ENCODE measurements at regions not wholly inside any gene's neighbourhood (a gene's known extent, or its start where the extent isn't known, plus 50 kb on each side); places are given as distances from the start of the nearest gene placed in this dataset.

DNA sequence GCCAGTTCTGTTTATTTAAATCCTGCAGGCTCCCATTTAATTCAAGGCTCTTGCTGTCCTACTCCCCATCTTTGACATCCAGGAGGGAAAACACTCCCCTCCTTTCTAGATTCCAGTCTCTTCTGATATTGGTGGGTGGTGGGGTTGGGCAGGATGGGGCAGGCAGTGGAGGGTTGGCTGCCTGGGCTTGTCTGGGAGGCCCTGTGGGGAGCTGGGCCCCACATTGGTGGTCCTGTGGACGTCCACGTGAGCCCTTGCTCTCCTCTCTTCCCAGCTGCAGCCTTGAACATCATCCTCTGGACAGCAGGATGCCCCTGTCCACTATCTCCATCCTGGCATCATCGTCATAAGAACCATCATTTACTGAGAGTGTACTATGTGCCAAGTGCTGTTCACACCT lies 108.9 kb upstream of the PCBD1 start:
- Histone ChIP-seq H3K4me3 (ENCODE audit: low read depth, low read length) (no peak overlapping the region), H3K27me3 (ENCODE audit: control insufficient read depth, insufficient read depth, low read length) (peaks cover 4% of the 10 kb centered on the region), H3K36me3 (ENCODE audit: control insufficient read depth, insufficient read depth, low read length) (no peaks in the 10 kb centered on the region)
- DNase-seq (ENCODE audit: low read depth): no peak
- TF ChIP-seq, protein P1, sequence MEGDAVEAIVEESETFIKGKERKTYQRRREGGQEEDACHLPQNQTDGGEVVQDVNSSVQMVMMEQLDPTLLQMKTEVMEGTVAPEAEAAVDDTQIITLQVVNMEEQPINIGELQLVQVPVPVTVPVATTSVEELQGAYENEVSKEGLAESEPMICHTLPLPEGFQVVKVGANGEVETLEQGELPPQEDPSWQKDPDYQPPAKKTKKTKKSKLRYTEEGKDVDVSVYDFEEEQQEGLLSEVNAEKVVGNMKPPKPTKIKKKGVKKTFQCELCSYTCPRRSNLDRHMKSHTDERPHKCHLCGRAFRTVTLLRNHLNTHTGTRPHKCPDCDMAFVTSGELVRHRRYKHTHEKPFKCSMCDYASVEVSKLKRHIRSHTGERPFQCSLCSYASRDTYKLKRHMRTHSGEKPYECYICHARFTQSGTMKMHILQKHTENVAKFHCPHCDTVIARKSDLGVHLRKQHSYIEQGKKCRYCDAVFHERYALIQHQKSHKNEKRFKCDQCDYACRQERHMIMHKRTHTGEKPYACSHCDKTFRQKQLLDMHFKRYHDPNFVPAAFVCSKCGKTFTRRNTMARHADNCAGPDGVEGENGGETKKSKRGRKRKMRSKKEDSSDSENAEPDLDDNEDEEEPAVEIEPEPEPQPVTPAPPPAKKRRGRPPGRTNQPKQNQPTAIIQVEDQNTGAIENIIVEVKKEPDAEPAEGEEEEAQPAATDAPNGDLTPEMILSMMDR (IDR thresholded peaks at IDR 0.05; ENCODE audit: insufficient read depth, low read depth, low read length): no peak
- POLR2A ChIA-PET: no interaction called here
- CTCF ChIA-PET: no interaction called here

DNA sequence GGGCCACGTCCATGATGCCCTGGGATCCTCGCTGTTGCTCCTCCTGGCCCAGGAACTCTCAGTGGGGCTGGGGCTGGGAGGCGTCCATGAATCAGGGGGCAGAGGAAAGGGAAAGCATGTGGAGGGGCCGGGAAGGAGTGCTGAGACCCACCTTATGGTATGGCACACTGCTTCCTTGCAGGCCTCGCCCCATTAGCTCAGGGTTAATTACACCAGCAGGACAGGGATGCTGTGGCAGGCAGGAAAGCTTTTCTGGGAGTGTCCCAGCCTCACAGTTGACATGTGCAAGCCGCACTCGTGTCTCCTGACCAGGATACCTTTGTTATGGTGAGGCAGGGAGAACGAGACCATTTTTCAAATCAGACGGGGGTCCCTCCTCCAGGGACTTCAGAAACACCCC lies 109.7 kb upstream of the PCBD1 start:
- POLR2A ChIA-PET: no interaction called here
- CTCF ChIA-PET: no interaction called here

DNA sequence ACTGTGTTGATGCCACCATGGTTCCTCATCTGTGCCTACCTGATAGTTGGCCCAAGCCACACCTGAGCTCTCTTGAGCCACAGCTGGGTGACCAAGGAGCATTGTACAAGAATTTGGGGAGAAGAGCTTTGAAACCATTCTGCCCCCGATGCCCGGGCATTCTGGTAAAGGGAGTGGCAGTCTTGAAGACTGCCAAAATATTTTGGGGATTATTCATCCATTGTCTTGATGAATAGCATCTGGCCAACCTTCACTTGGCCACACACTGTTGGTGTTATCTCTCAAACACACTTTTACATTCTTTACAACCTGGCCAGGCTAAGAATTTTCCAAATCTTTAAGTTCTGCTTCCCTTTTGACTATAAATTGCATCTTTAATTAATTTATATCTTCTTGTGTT lies 113.1 kb upstream of the PCBD1 start:
- H3K4me3 ChIP-seq (ENCODE audit: low read depth, low read length): no peak overlapping the region
- TF ChIP-seq, protein P1 (IDR thresholded peaks at IDR 0.05; ENCODE audit: insufficient read depth, low read depth, low read length): no peak
- DNase-seq (ENCODE audit: low read depth): no peak
- peaks cover 1% of the 10 kb centered on the region for H3K27me3 ChIP-seq (ENCODE audit: control insufficient read depth, insufficient read depth, low read length)
- ChIA-PET CTCF (no interaction called here), POLR2A (no interaction called here)
- H3K36me3 ChIP-seq (ENCODE audit: control insufficient read depth, insufficient read depth, low read length): no peaks in the 10 kb centered on the region

More for the DNA sequence above, 109.7 kb upstream of the PCBD1 start:
- no peak for DNase-seq (ENCODE audit: low read depth)
- H3K36me3 ChIP-seq (ENCODE audit: control insufficient read depth, insufficient read depth, low read length): no peaks in the 10 kb centered on the region
- peaks cover 2% of the 10 kb centered on the region for H3K27me3 ChIP-seq (ENCODE audit: control insufficient read depth, insufficient read depth, low read length)
- H3K4me3 ChIP-seq (ENCODE audit: low read depth, low read length): no peak overlapping the region
- TF ChIP-seq, protein P1 (IDR thresholded peaks at IDR 0.05; ENCODE audit: insufficient read depth, low read depth, low read length): no peak

DNA sequence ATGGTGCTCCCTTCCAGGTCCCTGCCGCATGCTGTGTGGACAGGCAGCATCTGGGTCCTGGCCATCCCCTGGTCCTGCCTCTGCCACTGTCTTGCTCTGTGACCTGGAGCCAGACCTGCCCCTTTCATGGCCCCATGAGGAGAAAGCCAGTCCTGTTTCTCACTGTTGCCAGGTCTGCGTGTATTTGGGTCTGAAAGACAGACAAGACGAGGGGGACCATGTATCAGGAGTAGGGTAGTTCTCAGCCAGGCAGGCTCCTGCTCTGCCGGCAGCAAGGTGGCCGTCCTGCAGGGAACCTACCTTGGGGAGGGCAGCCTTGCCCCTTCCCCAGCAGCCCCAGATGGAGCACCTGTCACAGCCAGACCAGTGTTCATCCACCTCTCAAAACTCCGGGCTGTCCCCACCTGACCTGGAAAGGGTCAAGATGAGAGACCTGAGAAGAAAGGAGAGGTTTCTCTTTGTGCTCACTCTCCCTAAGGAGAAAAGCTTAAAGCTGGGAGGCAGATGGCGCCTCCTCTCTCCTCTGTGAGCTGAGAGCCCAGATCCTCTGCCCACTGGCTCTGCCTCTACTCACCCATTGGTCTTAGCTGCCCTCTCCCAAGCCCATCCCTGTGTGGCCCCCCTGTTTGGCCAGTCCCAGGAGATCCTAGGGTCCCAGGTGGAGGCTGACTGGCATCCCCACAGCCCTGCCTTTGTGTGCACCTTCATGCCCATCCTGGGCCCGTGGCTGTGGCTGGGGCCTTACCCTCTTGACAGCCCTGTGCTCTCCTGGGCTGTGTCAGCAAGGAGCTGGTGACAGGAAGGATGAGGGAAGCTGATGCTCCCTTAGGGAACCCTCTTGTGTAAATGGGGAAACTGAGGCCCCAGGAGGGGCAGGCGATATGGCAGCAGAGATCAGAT lies 116.1 kb upstream of the PCBD1 start:
- ChIA-PET CTCF (no interaction called here), POLR2A (no interaction called here)
- H3K4me3 ChIP-seq (ENCODE audit: low read depth, low read length): no peak overlapping the region
- TF ChIP-seq, protein P1 (IDR thresholded peaks at IDR 0.05; ENCODE audit: insufficient read depth, low read depth, low read length): no peak
- H3K36me3 ChIP-seq (ENCODE audit: control insufficient read depth, insufficient read depth, low read length): no peaks in the 10 kb centered on the region
- DNase-seq (ENCODE audit: low read depth): no peak
- H3K27me3 ChIP-seq (ENCODE audit: control insufficient read depth, insufficient read depth, low read length): 0 out of 2 replicates have a peak, but pooled peaks cover 2% of the 10 kb centered on the region

DNA sequence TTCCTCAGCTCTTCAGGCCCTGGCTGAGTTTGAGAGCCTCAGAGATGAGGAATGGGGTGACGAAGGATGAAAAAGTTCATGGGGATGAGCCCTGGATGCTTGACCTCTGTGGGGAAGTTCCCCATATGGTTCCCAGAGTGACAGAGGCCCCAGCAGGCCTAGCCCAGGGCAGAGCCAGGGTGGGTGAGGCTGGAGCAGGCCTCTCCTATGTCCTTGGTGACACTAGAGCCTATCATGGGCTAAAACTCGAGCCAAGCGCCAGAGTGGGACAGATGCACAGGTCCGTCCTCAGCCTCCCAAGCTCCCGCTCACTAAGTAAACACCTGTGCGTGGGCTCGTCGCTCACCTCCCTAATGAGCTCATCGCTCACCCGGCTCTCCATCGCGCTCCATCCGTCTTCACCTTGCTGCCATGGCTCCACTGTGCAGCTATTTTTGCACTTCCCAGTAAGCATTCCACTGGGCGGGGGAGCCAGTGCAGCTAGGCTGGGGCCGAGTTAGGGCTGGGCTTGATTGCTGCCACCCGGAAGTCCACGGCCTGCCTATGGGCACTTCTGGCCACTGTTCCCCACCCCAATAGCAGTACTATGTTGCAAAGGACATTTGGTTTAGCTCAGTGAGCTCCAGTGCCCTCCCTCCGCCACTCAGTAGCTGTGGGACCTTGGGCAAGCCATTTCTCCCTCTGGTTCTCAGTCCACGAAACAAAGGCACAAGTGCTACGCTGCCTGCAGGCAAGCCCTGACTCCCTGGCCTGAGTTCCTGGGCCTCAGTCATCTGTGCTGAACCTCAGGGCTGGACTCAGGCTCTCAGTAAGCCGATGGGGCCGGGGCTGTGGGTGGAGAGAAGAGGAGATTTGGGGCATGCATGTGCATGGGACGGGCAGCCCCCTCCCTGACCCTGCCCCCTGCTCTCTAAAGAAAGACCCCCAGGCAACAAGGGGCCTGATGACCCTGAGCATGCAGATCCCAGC lies 117.3 kb upstream of the PCBD1 start:
- TF ChIP-seq, protein P1 (IDR thresholded peaks at IDR 0.05; ENCODE audit: insufficient read depth, low read depth, low read length): no peak
- ChIA-PET CTCF (no interaction called here), POLR2A (no interaction called here)
- Histone ChIP-seq H3K4me3 (ENCODE audit: low read depth, low read length) (no peak overlapping the region), H3K27me3 (ENCODE audit: control insufficient read depth, insufficient read depth, low read length) (peaks cover 3% of the 10 kb centered on the region; the same call in 1 of the 2 replicates), H3K36me3 (ENCODE audit: control insufficient read depth, insufficient read depth, low read length) (no peaks in the 10 kb centered on the region)
- DNase-seq (ENCODE audit: low read depth): no peak

Measured in BJ (cell line).